22Rv1 (cell line): ENCODE measurements at regions not wholly inside any gene's neighbourhood (a gene's known extent, or its start where the extent isn't known, plus 50 kb on each side); places are given as distances from the start of the nearest gene placed in this dataset.

Experiments used
- CTCF ChIP-seq: fragments of 450-650 bp; IDR thresholded peaks from 2 replicates; pipeline ENCODE4 v1.5.1; 2017; ENCODE audit warnings: mild to moderate bottlenecking
- ZFX ChIP-seq: fragments of 450-650 bp; IDR thresholded peaks from 2 replicates; pipeline ENCODE4 v1.6.1; 2017; ENCODE audit warnings: antibody characterized with exemption, borderline replicate concordance

- TF ChIP-seq CTCF (no peak), ZFX (no peak)
Observed at GRCh38 chr11:42498971-42499370, 812.8 kb upstream of the API5 start.
